ENCODE measurements at regions not wholly inside any gene's neighbourhood (a gene's known extent, or its start where the extent isn't known, plus 50 kb on each side); places are given as distances from the start of the nearest gene placed in this dataset.

DNA sequence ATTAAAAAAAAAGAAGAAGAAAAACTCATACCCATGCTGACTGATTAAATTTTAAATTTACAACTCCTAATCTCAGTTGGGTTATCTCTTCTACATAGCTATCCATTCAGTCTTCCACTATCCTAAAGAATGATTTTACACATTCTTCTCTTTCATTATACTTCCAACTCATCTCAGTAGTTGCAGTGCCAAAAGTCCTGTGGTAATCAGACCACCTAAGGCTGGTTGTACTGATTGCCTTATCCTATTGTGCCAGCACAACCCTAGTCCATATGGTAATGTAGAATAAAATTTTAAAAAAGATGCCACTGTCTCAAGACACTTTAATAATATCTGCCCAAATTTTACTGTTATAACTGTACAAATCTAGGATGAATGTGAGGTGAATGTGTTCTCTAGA lies 448.0 kb downstream of the LRRIQ3 start:
- no peaks in the 10 kb centered on the region for H3K4me1 Mint-ChIP-seq
- no peaks in the 10 kb centered on the region for H3K4me1 ChIP-seq (ENCODE audit: control insufficient read depth, insufficient read depth, low read length, poor library complexity, severe bottlenecking)
- H3K36me3 Mint-ChIP-seq, result no peaks in the 10 kb centered on the region
- no peaks in the 10 kb centered on the region for H3K27me3 Mint-ChIP-seq
- H3K4me3 ChIP-seq (ENCODE audit: low read depth, low read length), result no peak overlapping the region
- no peaks in the 10 kb centered on the region for H3K36me3 ChIP-seq (ENCODE audit: control insufficient read depth, insufficient read depth, low read length)
- H3K9me3 Mint-ChIP-seq, result peaks cover 1 to 19% (median 4%) of the 10 kb centered on the region in 7 donors
- H3K27me3 ChIP-seq (ENCODE audit: control insufficient read depth, insufficient read depth, low read length), result no peaks in the 10 kb centered on the region
- H3K9me3 ChIP-seq (ENCODE audit: control insufficient read depth in 2 of 2, low read length in 2 of 2), result peaks cover 0 to 2% of the 10 kb centered on the region in 2 experiments
- DNase-seq (no peak), ATAC-seq (ENCODE audit: low read depth in 2 of 2) (no peak)
- no peak overlapping the region for H3K4me3 Mint-ChIP-seq
- no peak overlapping the region for H3K27ac ChIP-seq (ENCODE audit: insufficient read depth, low read length, poor library complexity, severe bottlenecking)
- no peak overlapping the region for H3K27ac Mint-ChIP-seq

DNA sequence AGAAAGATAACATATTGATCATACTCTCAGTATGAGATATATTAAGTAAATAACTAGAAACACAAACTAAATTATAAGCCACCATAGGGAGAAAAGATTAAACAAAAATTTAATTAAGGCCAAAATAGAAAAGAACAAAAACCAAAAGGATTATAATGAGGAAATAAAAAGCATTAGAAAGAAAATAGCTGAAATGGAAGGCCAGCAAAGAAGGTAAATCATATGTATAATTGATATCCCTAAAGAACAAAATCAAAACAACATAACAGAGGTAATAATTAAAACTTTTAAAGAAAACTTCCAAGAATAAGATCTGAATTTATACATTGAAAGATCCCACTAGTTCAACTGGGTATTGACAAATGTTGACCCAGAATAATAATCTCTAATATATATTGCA lies 453.0 kb downstream of the LRRIQ3 start:
- H3K36me3 Mint-ChIP-seq, result no peaks in the 10 kb centered on the region
- H3K4me3 ChIP-seq (ENCODE audit: low read depth, low read length), result no peak overlapping the region
- no peak overlapping the region for H3K27ac Mint-ChIP-seq
- peaks cover 0 to 25% (median 5%) of the 10 kb centered on the region in 7 donors for H3K9me3 Mint-ChIP-seq
- no peaks in the 10 kb centered on the region for H3K4me1 Mint-ChIP-seq
- H3K4me1 ChIP-seq (ENCODE audit: control insufficient read depth, insufficient read depth, low read length, poor library complexity, severe bottlenecking), result no peaks in the 10 kb centered on the region
- no peak overlapping the region for H3K27ac ChIP-seq (ENCODE audit: insufficient read depth, low read length, poor library complexity, severe bottlenecking)
- ATAC-seq (ENCODE audit: low read depth in 2 of 2) (no peak), DNase-seq (no peak)
- H3K4me3 Mint-ChIP-seq, result no peak overlapping the region
- H3K36me3 ChIP-seq (ENCODE audit: control insufficient read depth, insufficient read depth, low read length), result no peaks in the 10 kb centered on the region
- no peaks in the 10 kb centered on the region for H3K27me3 ChIP-seq (ENCODE audit: control insufficient read depth, insufficient read depth, low read length)
- no peaks in the 10 kb centered on the region for H3K9me3 ChIP-seq (ENCODE audit: control insufficient read depth in 2 of 2, low read length in 2 of 2)
- no peaks in the 10 kb centered on the region for H3K27me3 Mint-ChIP-seq

DNA sequence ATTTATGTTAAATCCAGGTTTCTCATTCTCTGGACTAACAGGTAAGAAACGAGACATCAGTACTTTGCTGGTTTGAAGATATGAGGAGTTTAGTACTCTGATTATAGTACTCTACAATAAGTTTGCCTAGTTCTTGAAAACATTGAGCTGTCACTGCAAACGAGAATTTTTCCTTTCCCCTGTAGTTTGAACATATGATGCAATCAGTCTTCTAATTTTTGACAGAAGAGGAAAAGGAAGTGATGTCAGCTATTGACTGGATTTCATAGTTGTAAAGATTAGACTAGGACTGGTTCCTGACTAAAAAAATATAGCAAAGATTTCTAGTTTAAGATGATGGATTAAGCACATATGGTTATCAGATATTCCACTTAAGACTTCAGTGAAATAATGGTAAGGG lies 461.9 kb downstream of the LRRIQ3 start:
- no peak overlapping the region for H3K27ac ChIP-seq (ENCODE audit: insufficient read depth, low read length, poor library complexity, severe bottlenecking)
- ATAC-seq (ENCODE audit: low read depth in 2 of 2) (no peak), DNase-seq (no peak)
- Mint-ChIP-seq H3K4me1 (no peaks in the 10 kb centered on the region), H3K27ac (no peak overlapping the region), H3K36me3 (no peaks in the 10 kb centered on the region), H3K4me3 (no peak overlapping the region), H3K27me3 (no peaks in the 10 kb centered on the region), H3K9me3 (peaks cover 0 to 10% (median 3%) of the 10 kb centered on the region in 7 donors)
- H3K4me3 ChIP-seq (ENCODE audit: low read depth, low read length), result no peak overlapping the region
- no peaks in the 10 kb centered on the region for H3K9me3 ChIP-seq (ENCODE audit: control insufficient read depth in 2 of 2, low read length in 2 of 2)
- H3K27me3 ChIP-seq (ENCODE audit: control insufficient read depth, insufficient read depth, low read length), result no peaks in the 10 kb centered on the region
- no peaks in the 10 kb centered on the region for H3K36me3 ChIP-seq (ENCODE audit: control insufficient read depth, insufficient read depth, low read length)
- no peaks in the 10 kb centered on the region for H3K4me1 ChIP-seq (ENCODE audit: control insufficient read depth, insufficient read depth, low read length, poor library complexity, severe bottlenecking)

GRCh38 chr1:73727036-73727435 lies 470.9 kb downstream of the LRRIQ3 start:
- ATAC-seq (ENCODE audit: low read depth in 2 of 2) (no peak), DNase-seq (no peak)
- H3K9me3 Mint-ChIP-seq, result peaks cover 0 to 9% (median 1%) of the 10 kb centered on the region in 7 donors
- H3K27ac Mint-ChIP-seq, result no peak overlapping the region
- no peaks in the 10 kb centered on the region for H3K36me3 Mint-ChIP-seq
- H3K4me3 ChIP-seq (ENCODE audit: low read depth, low read length), result no peak overlapping the region
- peaks cover 0 to 2% of the 10 kb centered on the region in 2 experiments for H3K9me3 ChIP-seq (ENCODE audit: control insufficient read depth in 2 of 2, low read length in 2 of 2)
- no peak overlapping the region for H3K27ac ChIP-seq (ENCODE audit: insufficient read depth, low read length, poor library complexity, severe bottlenecking)
- no peak overlapping the region for H3K4me3 Mint-ChIP-seq
- no peaks in the 10 kb centered on the region for H3K27me3 Mint-ChIP-seq
- no peaks in the 10 kb centered on the region for H3K27me3 ChIP-seq (ENCODE audit: control insufficient read depth, insufficient read depth, low read length)
- no peaks in the 10 kb centered on the region for H3K4me1 Mint-ChIP-seq
- H3K4me1 ChIP-seq (ENCODE audit: control insufficient read depth, insufficient read depth, low read length, poor library complexity, severe bottlenecking), result no peaks in the 10 kb centered on the region
- no peaks in the 10 kb centered on the region for H3K36me3 ChIP-seq (ENCODE audit: control insufficient read depth, insufficient read depth, low read length)

DNA sequence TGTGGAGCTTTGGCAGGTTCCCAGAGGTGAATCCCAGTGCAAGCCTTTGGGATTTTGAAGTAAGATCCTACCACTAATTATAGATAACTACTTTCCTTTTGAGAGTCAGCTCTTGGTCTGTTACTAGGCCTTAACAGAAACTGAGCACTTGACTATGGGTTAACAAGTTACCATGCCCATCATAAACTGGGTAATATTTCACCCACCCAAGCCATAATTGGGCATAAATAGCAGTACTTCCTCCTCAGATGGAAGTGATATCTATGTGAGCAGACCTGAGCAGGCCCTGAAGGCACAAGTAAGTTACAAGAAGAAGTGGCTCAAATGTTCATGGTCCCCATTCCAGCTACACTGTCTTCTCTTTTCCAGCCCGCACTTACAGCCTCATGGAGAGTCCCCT lies 475.9 kb downstream of the LRRIQ3 start:
- no peaks in the 10 kb centered on the region for H3K4me1 ChIP-seq (ENCODE audit: control insufficient read depth, insufficient read depth, low read length, poor library complexity, severe bottlenecking)
- H3K9me3 ChIP-seq (ENCODE audit: control insufficient read depth in 2 of 2, low read length in 2 of 2), result no peaks in the 10 kb centered on the region
- Mint-ChIP-seq H3K4me1 (no peaks in the 10 kb centered on the region), H3K27ac (no peak overlapping the region), H3K27me3 (no peaks in the 10 kb centered on the region), H3K9me3 (peaks cover 0 to 9% (median 4%) of the 10 kb centered on the region in 7 donors), H3K36me3 (no peaks in the 10 kb centered on the region), H3K4me3 (no peak overlapping the region)
- ATAC-seq (ENCODE audit: low read depth in 2 of 2) (no peak), DNase-seq (no peak)
- H3K4me3 ChIP-seq (ENCODE audit: low read depth, low read length), result no peak overlapping the region
- H3K27me3 ChIP-seq (ENCODE audit: control insufficient read depth, insufficient read depth, low read length), result no peaks in the 10 kb centered on the region
- no peaks in the 10 kb centered on the region for H3K36me3 ChIP-seq (ENCODE audit: control insufficient read depth, insufficient read depth, low read length)
- H3K27ac ChIP-seq (ENCODE audit: insufficient read depth, low read length, poor library complexity, severe bottlenecking), result no peak overlapping the region

- H3K27ac ChIP-seq (ENCODE audit: insufficient read depth, low read length, poor library complexity, severe bottlenecking), result no peak overlapping the region
- H3K36me3 Mint-ChIP-seq, result no peaks in the 10 kb centered on the region
- no peaks in the 10 kb centered on the region for H3K27me3 Mint-ChIP-seq
- H3K4me3 Mint-ChIP-seq, result no peak overlapping the region
- no peaks in the 10 kb centered on the region for H3K36me3 ChIP-seq (ENCODE audit: control insufficient read depth, insufficient read depth, low read length)
- no peak for DNase-seq
- H3K4me1 Mint-ChIP-seq, result no peaks in the 10 kb centered on the region
- no peaks in the 10 kb centered on the region for H3K27me3 ChIP-seq (ENCODE audit: control insufficient read depth, insufficient read depth, low read length)
- no peaks in the 10 kb centered on the region for H3K4me1 ChIP-seq (ENCODE audit: control insufficient read depth, insufficient read depth, low read length, poor library complexity, severe bottlenecking)
- no peak overlapping the region for H3K27ac Mint-ChIP-seq
- no peak for ATAC-seq (ENCODE audit: low read depth in 2 of 2)
- peaks cover 0 to 11% (median 8%) of the 10 kb centered on the region in 7 donors for H3K9me3 Mint-ChIP-seq
- no peak overlapping the region for H3K4me3 ChIP-seq (ENCODE audit: low read depth, low read length)
- H3K9me3 ChIP-seq (ENCODE audit: control insufficient read depth in 2 of 2, low read length in 2 of 2), result no peaks in the 10 kb centered on the region
Observed at GRCh38 chr1:73717976-73718375, 480.0 kb downstream of the LRRIQ3 start.

GRCh38 chr1:73711089-73711488 lies 486.9 kb downstream of the LRRIQ3 start:
- Mint-ChIP-seq H3K9me3 (peaks cover 0 to 12% (median 3%) of the 10 kb centered on the region in 7 donors), H3K27ac (no peak overlapping the region), H3K36me3 (no peaks in the 10 kb centered on the region), H3K4me1 (no peaks in the 10 kb centered on the region), H3K27me3 (no peaks in the 10 kb centered on the region), H3K4me3 (no peak overlapping the region)
- Histone ChIP-seq H3K4me1 (ENCODE audit: control insufficient read depth, insufficient read depth, low read length, poor library complexity, severe bottlenecking) (no peaks in the 10 kb centered on the region), H3K4me3 (ENCODE audit: low read depth, low read length) (no peak overlapping the region), H3K9me3 (ENCODE audit: control insufficient read depth in 2 of 2, low read length in 2 of 2) (no peaks in the 10 kb centered on the region), H3K27me3 (ENCODE audit: control insufficient read depth, insufficient read depth, low read length) (no peaks in the 10 kb centered on the region), H3K27ac (ENCODE audit: insufficient read depth, low read length, poor library complexity, severe bottlenecking) (no peak overlapping the region), H3K36me3 (ENCODE audit: control insufficient read depth, insufficient read depth, low read length) (no peaks in the 10 kb centered on the region)
- no peak for DNase-seq
- ATAC-seq (ENCODE audit: low read depth in 2 of 2), result no peak

DNA sequence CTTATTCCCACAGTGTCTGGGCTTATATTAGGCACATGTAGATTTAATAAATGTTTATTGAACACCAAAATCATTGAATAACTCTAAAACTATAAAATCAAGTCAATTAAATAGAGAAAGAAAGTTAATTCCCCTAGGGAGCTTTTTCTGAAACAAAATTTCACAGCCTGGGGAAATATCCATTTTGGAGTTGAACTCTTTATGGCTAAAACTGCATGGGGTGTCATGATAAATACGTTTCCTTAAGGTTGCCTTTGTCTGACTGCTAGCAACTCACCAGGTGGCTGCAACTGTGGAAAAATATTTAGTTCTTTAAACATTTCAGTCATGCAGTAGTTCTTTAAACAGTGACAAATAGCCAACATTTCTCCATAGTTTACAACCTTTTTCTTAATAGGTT lies 496.1 kb downstream of the LRRIQ3 start:
- ATAC-seq (ENCODE audit: low read depth in 2 of 2) (no peak), DNase-seq (no peak)
- H3K36me3 ChIP-seq (ENCODE audit: control insufficient read depth, insufficient read depth, low read length), result no peaks in the 10 kb centered on the region
- no peak overlapping the region for H3K4me3 ChIP-seq (ENCODE audit: low read depth, low read length)
- no peaks in the 10 kb centered on the region for H3K36me3 Mint-ChIP-seq
- peaks cover 0 to 12% (median 3%) of the 10 kb centered on the region in 7 donors for H3K9me3 Mint-ChIP-seq
- no peak overlapping the region for H3K27ac ChIP-seq (ENCODE audit: insufficient read depth, low read length, poor library complexity, severe bottlenecking)
- H3K27ac Mint-ChIP-seq, result no peak overlapping the region
- no peaks in the 10 kb centered on the region for H3K27me3 Mint-ChIP-seq
- H3K27me3 ChIP-seq (ENCODE audit: control insufficient read depth, insufficient read depth, low read length), result no peaks in the 10 kb centered on the region
- H3K4me1 ChIP-seq (ENCODE audit: control insufficient read depth, insufficient read depth, low read length, poor library complexity, severe bottlenecking), result no peaks in the 10 kb centered on the region
- H3K9me3 ChIP-seq (ENCODE audit: control insufficient read depth in 2 of 2, low read length in 2 of 2), result no peaks in the 10 kb centered on the region
- H3K4me1 Mint-ChIP-seq, result no peaks in the 10 kb centered on the region
- no peak overlapping the region for H3K4me3 Mint-ChIP-seq

All from CD4-positive, CD25-positive, alpha-beta regulatory T cell (primary cell).